GM21529 (cell line): ENCODE measurements at regions not wholly inside any gene's neighbourhood (a gene's known extent, or its start where the extent isn't known, plus 50 kb on each side); places are given as distances from the start of the nearest gene placed in this dataset.
"Not testable (repeated sequence)": the region's sequence is repeated elsewhere in the genome, so short reads cannot be mapped to it uniquely, and the experiment has no call there.

Experiments used
- ATAC-seq: cut with Tn5 transposase; IDR thresholded peaks from one replicate; pipeline ENCODE4 v1.9.1; 2021; ENCODE audit not compliant: unreplicated experiment

GRCh38 chr15:77865106-77865610, 212.4 kb downstream of the TBC1D2B start:
- ATAC-seq = no peak

- no peak for ATAC-seq
Measured at GRCh38 chr15:77864211-77865105, 213.1 kb downstream of the TBC1D2B start.

GRCh38 chr15:77863491-77864105, 213.9 kb downstream of the TBC1D2B start:
- no peak for ATAC-seq

- ATAC-seq = no peak
Measured at GRCh38 chr15:77862651-77863104, 214.8 kb downstream of the TBC1D2B start.

GRCh38 chr15:77861997-77862635, 215.4 kb downstream of the TBC1D2B start:
- not testable (repeated sequence) for ATAC-seq

GRCh38 chr15:77860071-77860691, 217.3 kb downstream of the TBC1D2B start:
- no peak for ATAC-seq

- ATAC-seq = no peak
Measured at GRCh38 chr15:77859491-77860060, 217.9 kb downstream of the TBC1D2B start.

- ATAC-seq = no peak
Measured at GRCh38 chr15:77858792-77859490, 218.6 kb downstream of the TBC1D2B start.

GRCh38 chr15:77857419-77857818, 220.1 kb downstream of the TBC1D2B start:
- ATAC-seq = no peak

- no peak for ATAC-seq
Measured at GRCh38 chr15:77856705-77857346, 220.7 kb downstream of the TBC1D2B start.

GRCh38 chr15:77855871-77856270, 221.6 kb downstream of the TBC1D2B start:
- ATAC-seq = no peak

- no peak for ATAC-seq
Measured at GRCh38 chr15:77854980-77855379, 222.3 kb upstream of the LINGO1 start.

- no peak for ATAC-seq
Measured at GRCh38 chr15:77853910-77854309, 221.2 kb upstream of the LINGO1 start.

- ATAC-seq = no peak
Measured at GRCh38 chr15:77853008-77853328, 220.3 kb upstream of the LINGO1 start.

- no peak for ATAC-seq
Measured at GRCh38 chr15:77852241-77853007, 219.7 kb upstream of the LINGO1 start.

- no peak for ATAC-seq
Measured at GRCh38 chr15:77851691-77852090, 219.0 kb upstream of the LINGO1 start.

GRCh38 chr15:77851086-77851485, 218.4 kb upstream of the LINGO1 start:
- no peak for ATAC-seq

- ATAC-seq = no peak
Measured at GRCh38 chr15:77846986-77847385, 214.3 kb upstream of the LINGO1 start.

- ATAC-seq = no peak
Measured at GRCh38 chr15:77846360-77846759, 213.6 kb upstream of the LINGO1 start.
